ENCODE measurements at regions not wholly inside any gene's neighbourhood (a gene's known extent, or its start where the extent isn't known, plus 50 kb on each side); places are given as distances from the start of the nearest gene placed in this dataset.

DNA sequence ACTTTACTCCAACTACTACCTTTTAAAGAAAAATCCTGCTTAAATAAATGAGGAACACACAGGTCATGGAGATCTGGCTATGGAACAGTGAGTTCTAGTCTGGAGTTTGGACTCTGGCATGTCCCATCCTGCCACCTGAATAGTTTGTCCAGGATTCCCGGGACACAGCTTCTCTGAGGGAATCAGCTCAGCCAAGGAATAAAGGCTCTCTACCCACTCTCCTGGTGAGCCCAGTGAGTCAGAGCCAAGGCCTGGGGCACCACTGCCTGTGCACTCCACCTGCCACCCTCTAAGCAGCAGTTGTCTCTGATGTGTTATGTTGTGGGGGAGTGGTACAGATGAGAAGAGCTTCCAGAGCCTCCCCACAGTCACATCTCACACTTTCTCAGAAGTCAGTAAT is 113.5 kb downstream of the HTR5A start:
- H3K4me1 Mint-ChIP-seq (ENCODE audit: low read depth, unreplicated experiment), result no peaks in the 10 kb centered on the region
- TF ChIP-seq, protein P1, sequence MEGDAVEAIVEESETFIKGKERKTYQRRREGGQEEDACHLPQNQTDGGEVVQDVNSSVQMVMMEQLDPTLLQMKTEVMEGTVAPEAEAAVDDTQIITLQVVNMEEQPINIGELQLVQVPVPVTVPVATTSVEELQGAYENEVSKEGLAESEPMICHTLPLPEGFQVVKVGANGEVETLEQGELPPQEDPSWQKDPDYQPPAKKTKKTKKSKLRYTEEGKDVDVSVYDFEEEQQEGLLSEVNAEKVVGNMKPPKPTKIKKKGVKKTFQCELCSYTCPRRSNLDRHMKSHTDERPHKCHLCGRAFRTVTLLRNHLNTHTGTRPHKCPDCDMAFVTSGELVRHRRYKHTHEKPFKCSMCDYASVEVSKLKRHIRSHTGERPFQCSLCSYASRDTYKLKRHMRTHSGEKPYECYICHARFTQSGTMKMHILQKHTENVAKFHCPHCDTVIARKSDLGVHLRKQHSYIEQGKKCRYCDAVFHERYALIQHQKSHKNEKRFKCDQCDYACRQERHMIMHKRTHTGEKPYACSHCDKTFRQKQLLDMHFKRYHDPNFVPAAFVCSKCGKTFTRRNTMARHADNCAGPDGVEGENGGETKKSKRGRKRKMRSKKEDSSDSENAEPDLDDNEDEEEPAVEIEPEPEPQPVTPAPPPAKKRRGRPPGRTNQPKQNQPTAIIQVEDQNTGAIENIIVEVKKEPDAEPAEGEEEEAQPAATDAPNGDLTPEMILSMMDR (IDR thresholded peaks at IDR 0.05; ENCODE audit: insufficient read depth in 1 of 2, low read depth in 1 of 2, low read length in 1 of 2, severe bottlenecking in 1 of 2, unreplicated experiment in 1 of 2), result no peak
- no peak for DNase-seq
- Histone ChIP-seq H3K9me3 (peaks cover 20% of the 10 kb centered on the region), H3K27me3 (replicated peaks; ENCODE audit: control insufficient read depth, insufficient read depth, low read length) (no peaks in the 10 kb centered on the region), H3K36me3 (ENCODE audit: control insufficient read depth, insufficient read depth, low read length) (no peaks in the 10 kb centered on the region), H3K4me1 (no peaks in the 10 kb centered on the region), H3K4me3 (ENCODE audit: low read depth, low read length) (no peak overlapping the region)
- ChIA-PET CTCF (no interaction called here), POLR2A (no interaction called here)
- H3K36me3 Mint-ChIP-seq (ENCODE audit: insufficient read depth, unreplicated experiment), result no peaks in the 10 kb centered on the region
- no peak overlapping the region for H3K27ac Mint-ChIP-seq (ENCODE audit: unreplicated experiment)
- peaks cover 29% of the 10 kb centered on the region for H3K9me3 Mint-ChIP-seq (ENCODE audit: unreplicated experiment)
- peaks cover 3% of the 10 kb centered on the region for H3K27me3 Mint-ChIP-seq (ENCODE audit: insufficient read depth, unreplicated experiment)
- no peak overlapping the region for H3K4me3 Mint-ChIP-seq (ENCODE audit: unreplicated experiment)
- intact Hi-C loops (cut with micrococcal nuclease; ENCODE audit: unreplicated experiment), result no loop called here
- no TSS peak for BruUV-seq (replicated peaks)

DNA sequence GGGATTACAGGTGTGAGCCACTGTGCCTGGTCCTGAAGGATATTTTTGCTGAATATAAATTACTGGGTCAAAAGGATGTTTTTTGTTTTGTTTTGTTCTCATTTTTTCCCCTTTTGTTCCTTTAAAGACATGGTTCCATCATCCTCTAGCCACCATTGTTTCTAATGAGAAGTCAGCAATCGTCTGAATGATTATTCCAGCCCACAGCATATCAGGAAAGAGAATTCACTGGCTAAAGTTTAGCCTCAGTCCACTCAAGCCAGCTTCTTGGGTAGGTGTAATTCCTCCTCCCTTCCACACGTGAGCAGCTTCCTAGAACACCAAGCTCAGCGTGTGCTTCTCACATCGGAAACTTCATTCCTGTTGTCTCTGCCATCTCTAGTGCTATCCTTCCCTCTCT is 112.8 kb upstream of the INSIG1 start:
- intact Hi-C loops (cut with micrococcal nuclease; ENCODE audit: unreplicated experiment), result no loop called here
- Mint-ChIP-seq H3K36me3 (ENCODE audit: insufficient read depth, unreplicated experiment) (no peaks in the 10 kb centered on the region), H3K9me3 (ENCODE audit: unreplicated experiment) (peaks cover 24% of the 10 kb centered on the region), H3K4me1 (ENCODE audit: low read depth, unreplicated experiment) (no peaks in the 10 kb centered on the region), H3K27ac (ENCODE audit: unreplicated experiment) (no peak overlapping the region), H3K27me3 (ENCODE audit: insufficient read depth, unreplicated experiment) (peaks cover 3% of the 10 kb centered on the region), H3K4me3 (ENCODE audit: unreplicated experiment) (no peak overlapping the region)
- no peak for DNase-seq
- Histone ChIP-seq H3K4me3 (ENCODE audit: low read depth, low read length) (no peak overlapping the region), H3K4me1 (no peaks in the 10 kb centered on the region), H3K36me3 (ENCODE audit: control insufficient read depth, insufficient read depth, low read length) (no peaks in the 10 kb centered on the region), H3K27me3 (replicated peaks; ENCODE audit: control insufficient read depth, insufficient read depth, low read length) (no peaks in the 10 kb centered on the region), H3K9me3 (peaks cover 20% of the 10 kb centered on the region)
- BruUV-seq (replicated peaks), result no TSS peak
- TF ChIP-seq, protein P1 (IDR thresholded peaks at IDR 0.05; ENCODE audit: insufficient read depth in 1 of 2, low read depth in 1 of 2, low read length in 1 of 2, severe bottlenecking in 1 of 2, unreplicated experiment in 1 of 2), result no peak
- POLR2A ChIA-PET, result no interaction called here
- CTCF ChIA-PET, result no interaction called here

DNA sequence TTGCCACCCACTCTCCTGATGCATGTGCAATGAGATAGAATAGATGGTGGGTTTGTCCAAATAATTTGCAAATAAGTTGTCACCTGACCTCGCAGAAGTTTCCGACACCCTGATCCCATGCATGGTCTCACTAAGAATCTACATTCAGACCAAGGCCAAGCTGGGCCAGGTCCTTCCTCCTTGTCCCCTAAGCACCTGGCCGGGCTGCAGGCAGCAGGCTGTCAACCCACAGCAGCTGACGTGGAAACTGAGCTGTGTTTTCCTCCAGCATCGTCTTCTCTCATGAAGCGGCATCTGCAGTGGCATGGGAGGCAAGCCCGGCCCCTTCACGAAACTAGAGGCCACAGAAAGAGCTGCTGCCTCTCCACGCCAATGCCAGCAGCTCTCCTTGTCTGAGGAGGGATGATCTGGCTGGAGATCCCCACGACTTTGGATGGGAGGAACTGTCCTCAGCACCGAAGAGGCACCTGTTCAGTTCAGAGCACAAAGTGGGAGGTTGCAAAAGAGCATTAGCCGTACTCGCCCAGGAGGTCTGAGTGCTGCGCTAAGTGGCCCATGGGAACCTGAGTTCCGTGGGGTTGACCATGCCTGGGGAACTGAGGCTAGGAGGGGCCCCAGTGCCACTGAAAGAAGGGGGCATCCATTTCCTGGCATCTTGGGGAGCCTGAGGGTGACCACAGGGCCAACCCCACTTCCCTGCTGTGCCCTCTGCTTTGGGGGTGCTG is 110.5 kb upstream of the INSIG1 start:
- TF ChIP-seq, protein P1 (IDR thresholded peaks at IDR 0.05; ENCODE audit: insufficient read depth in 1 of 2, low read depth in 1 of 2, low read length in 1 of 2, severe bottlenecking in 1 of 2, unreplicated experiment in 1 of 2), result no peak
- BruUV-seq (replicated peaks), result no TSS peak
- no peaks in the 10 kb centered on the region for H3K4me1 Mint-ChIP-seq (ENCODE audit: low read depth, unreplicated experiment)
- Histone ChIP-seq H3K36me3 (ENCODE audit: control insufficient read depth, insufficient read depth, low read length) (no peaks in the 10 kb centered on the region), H3K4me3 (ENCODE audit: low read depth, low read length) (no peak overlapping the region), H3K9me3 (peaks cover 20% of the 10 kb centered on the region), H3K27me3 (replicated peaks; ENCODE audit: control insufficient read depth, insufficient read depth, low read length) (no peaks in the 10 kb centered on the region), H3K4me1 (no peaks in the 10 kb centered on the region)
- H3K36me3 Mint-ChIP-seq (ENCODE audit: insufficient read depth, unreplicated experiment), result no peaks in the 10 kb centered on the region
- H3K4me3 Mint-ChIP-seq (ENCODE audit: unreplicated experiment), result no peak overlapping the region
- DNase-seq, result no peak
- intact Hi-C loops (cut with micrococcal nuclease; ENCODE audit: unreplicated experiment), result no loop called here
- peaks cover 28% of the 10 kb centered on the region for H3K9me3 Mint-ChIP-seq (ENCODE audit: unreplicated experiment)
- ChIA-PET POLR2A (no interaction called here), CTCF (no interaction called here)
- no peak overlapping the region for H3K27ac Mint-ChIP-seq (ENCODE audit: unreplicated experiment)
- peaks cover 3% of the 10 kb centered on the region for H3K27me3 Mint-ChIP-seq (ENCODE audit: insufficient read depth, unreplicated experiment)
